ENCODE measurements at regions not wholly inside any gene's neighbourhood (a gene's known extent, or its start where the extent isn't known, plus 50 kb on each side); places are given as distances from the start of the nearest gene placed in this dataset.

GRCh38 chr3:148289159-148289558 lies 408.5 kb upstream of the AGTR1 start:
- no peak for TF ChIP-seq SPI1 (IDR thresholded peaks at IDR 0.05; ENCODE audit: borderline replicate concordance, low read depth)
- no peak for TF ChIP-seq POLR2AphosphoS5 (IDR thresholded peaks at IDR 0.05; ENCODE audit: low read depth)
- no peak for TF ChIP-seq REST (IDR thresholded peaks at IDR 0.05; ENCODE audit: insufficient replicate concordance, low read depth)
- TF ChIP-seq, protein P1, sequence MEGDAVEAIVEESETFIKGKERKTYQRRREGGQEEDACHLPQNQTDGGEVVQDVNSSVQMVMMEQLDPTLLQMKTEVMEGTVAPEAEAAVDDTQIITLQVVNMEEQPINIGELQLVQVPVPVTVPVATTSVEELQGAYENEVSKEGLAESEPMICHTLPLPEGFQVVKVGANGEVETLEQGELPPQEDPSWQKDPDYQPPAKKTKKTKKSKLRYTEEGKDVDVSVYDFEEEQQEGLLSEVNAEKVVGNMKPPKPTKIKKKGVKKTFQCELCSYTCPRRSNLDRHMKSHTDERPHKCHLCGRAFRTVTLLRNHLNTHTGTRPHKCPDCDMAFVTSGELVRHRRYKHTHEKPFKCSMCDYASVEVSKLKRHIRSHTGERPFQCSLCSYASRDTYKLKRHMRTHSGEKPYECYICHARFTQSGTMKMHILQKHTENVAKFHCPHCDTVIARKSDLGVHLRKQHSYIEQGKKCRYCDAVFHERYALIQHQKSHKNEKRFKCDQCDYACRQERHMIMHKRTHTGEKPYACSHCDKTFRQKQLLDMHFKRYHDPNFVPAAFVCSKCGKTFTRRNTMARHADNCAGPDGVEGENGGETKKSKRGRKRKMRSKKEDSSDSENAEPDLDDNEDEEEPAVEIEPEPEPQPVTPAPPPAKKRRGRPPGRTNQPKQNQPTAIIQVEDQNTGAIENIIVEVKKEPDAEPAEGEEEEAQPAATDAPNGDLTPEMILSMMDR (IDR thresholded peaks at IDR 0.05; ENCODE audit: insufficient read depth, low read length), result no peak
- TF ChIP-seq GABPA (IDR thresholded peaks at IDR 0.05; ENCODE audit: low read depth), result no peak
- H3K4me3 ChIP-seq (replicated peaks; ENCODE audit: insufficient read depth, low read length), result no peak overlapping the region
- H3K27ac ChIP-seq (replicated peaks), result no peak overlapping the region
- DNase-seq (ENCODE audit: low read depth in 1 of 2, low spot score in 1 of 2), result no peak
- no peaks in the 10 kb centered on the region for H3K27me3 ChIP-seq (ENCODE audit: insufficient read depth, poor library complexity, severe bottlenecking)

- no peak for DNase-seq (ENCODE audit: low read depth in 1 of 2, low spot score in 1 of 2)
- no peak for TF ChIP-seq GABPA (IDR thresholded peaks at IDR 0.05; ENCODE audit: low read depth)
- no peak for TF ChIP-seq REST (IDR thresholded peaks at IDR 0.05; ENCODE audit: insufficient replicate concordance, low read depth)
- TF ChIP-seq, protein P1 (IDR thresholded peaks at IDR 0.05; ENCODE audit: insufficient read depth, low read length), result no peak
- no peak for TF ChIP-seq SPI1 (IDR thresholded peaks at IDR 0.05; ENCODE audit: borderline replicate concordance, low read depth)
- TF ChIP-seq POLR2AphosphoS5 (IDR thresholded peaks at IDR 0.05; ENCODE audit: low read depth), result no peak
- Histone ChIP-seq H3K27ac (replicated peaks) (no peak overlapping the region), H3K4me3 (replicated peaks; ENCODE audit: insufficient read depth, low read length) (no peak overlapping the region), H3K27me3 (ENCODE audit: insufficient read depth, poor library complexity, severe bottlenecking) (no peaks in the 10 kb centered on the region)
These were observed 400.7 kb upstream of the AGTR1 start for GRCh38 chr3:148297013-148297412.

DNA sequence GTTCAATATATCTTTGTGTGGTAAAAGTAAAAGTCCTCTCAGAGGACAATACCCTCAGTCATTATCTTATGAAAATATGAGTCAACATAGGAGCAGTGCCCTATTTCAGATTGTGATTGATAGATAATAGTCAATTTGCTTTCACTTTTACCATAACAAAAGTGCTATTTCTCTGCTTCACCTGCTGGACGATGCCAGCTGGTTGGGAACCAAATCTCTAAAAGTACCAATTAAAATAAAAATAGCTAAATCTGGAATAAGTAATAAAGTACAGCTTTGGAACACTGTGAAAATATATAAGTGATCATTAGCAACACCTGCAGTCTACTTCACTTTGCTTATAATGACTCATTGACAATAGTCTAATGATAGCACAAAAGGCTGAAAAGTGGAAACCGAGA lies 390.3 kb upstream of the AGTR1 start:
- Histone ChIP-seq H3K4me3 (replicated peaks; ENCODE audit: insufficient read depth, low read length) (no peak overlapping the region), H3K27ac (replicated peaks) (no peak overlapping the region), H3K27me3 (ENCODE audit: insufficient read depth, poor library complexity, severe bottlenecking) (no peaks in the 10 kb centered on the region)
- TF ChIP-seq GABPA (IDR thresholded peaks at IDR 0.05; ENCODE audit: low read depth), result no peak
- no peak for TF ChIP-seq REST (IDR thresholded peaks at IDR 0.05; ENCODE audit: insufficient replicate concordance, low read depth)
- TF ChIP-seq, protein P1 (IDR thresholded peaks at IDR 0.05; ENCODE audit: insufficient read depth, low read length), result no peak
- TF ChIP-seq POLR2AphosphoS5 (IDR thresholded peaks at IDR 0.05; ENCODE audit: low read depth), result no peak
- no peak for TF ChIP-seq SPI1 (IDR thresholded peaks at IDR 0.05; ENCODE audit: borderline replicate concordance, low read depth)
- DNase-seq (ENCODE audit: low read depth in 1 of 2, low spot score in 1 of 2), result no peak

Data from HL-60 (cell line).